ENCODE measurements at regions not wholly inside any gene's neighbourhood (a gene's known extent, or its start where the extent isn't known, plus 50 kb on each side); places are given as distances from the start of the nearest gene placed in this dataset.

DNA sequence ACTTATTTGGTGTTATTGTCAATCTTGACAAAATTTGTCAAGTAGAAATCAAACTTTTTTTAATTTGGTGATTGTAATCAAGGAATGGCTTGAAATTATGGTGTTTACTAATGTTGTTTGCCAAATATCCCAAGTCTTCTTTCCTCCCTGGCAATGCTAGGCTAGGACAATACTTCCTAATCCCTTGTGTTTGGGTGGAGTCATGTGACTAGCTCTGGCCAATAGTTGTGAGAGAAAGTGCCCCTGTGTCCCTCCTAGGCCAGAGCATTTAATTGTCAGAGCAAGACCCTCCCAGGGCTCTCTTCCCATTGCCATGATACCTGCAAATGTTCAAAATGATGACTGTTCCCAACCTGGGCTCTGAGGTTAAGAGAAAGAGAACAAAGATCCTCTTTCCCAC is 132.7 kb downstream of the ANXA2 start:
- Mint-ChIP-seq H3K27me3 (ENCODE audit: unreplicated experiment) (no peaks in the 10 kb centered on the region), H3K36me3 (ENCODE audit: unreplicated experiment) (no peaks in the 10 kb centered on the region), H3K27ac (ENCODE audit: unreplicated experiment) (no peak overlapping the region), H3K4me1 (ENCODE audit: low read depth, unreplicated experiment) (no peaks in the 10 kb centered on the region), H3K9me3 (ENCODE audit: unreplicated experiment) (no peaks in the 10 kb centered on the region), H3K4me3 (ENCODE audit: unreplicated experiment) (no peak overlapping the region)
- DNase-seq, result no peak
- TF ChIP-seq, protein P1, sequence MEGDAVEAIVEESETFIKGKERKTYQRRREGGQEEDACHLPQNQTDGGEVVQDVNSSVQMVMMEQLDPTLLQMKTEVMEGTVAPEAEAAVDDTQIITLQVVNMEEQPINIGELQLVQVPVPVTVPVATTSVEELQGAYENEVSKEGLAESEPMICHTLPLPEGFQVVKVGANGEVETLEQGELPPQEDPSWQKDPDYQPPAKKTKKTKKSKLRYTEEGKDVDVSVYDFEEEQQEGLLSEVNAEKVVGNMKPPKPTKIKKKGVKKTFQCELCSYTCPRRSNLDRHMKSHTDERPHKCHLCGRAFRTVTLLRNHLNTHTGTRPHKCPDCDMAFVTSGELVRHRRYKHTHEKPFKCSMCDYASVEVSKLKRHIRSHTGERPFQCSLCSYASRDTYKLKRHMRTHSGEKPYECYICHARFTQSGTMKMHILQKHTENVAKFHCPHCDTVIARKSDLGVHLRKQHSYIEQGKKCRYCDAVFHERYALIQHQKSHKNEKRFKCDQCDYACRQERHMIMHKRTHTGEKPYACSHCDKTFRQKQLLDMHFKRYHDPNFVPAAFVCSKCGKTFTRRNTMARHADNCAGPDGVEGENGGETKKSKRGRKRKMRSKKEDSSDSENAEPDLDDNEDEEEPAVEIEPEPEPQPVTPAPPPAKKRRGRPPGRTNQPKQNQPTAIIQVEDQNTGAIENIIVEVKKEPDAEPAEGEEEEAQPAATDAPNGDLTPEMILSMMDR (IDR thresholded peaks at IDR 0.05; ENCODE audit: partially characterized antibody, unreplicated experiment), result no peak

GRCh38 chr15:60272623-60273022 is 125.2 kb downstream of the ANXA2 start:
- Mint-ChIP-seq H3K9me3 (ENCODE audit: unreplicated experiment) (peaks cover 2% of the 10 kb centered on the region), H3K27ac (ENCODE audit: unreplicated experiment) (no peak overlapping the region), H3K4me3 (ENCODE audit: unreplicated experiment) (no peak overlapping the region), H3K36me3 (ENCODE audit: unreplicated experiment) (peaks cover 12% of the 10 kb centered on the region), H3K27me3 (ENCODE audit: unreplicated experiment) (peaks cover 3% of the 10 kb centered on the region), H3K4me1 (ENCODE audit: low read depth, unreplicated experiment) (no peaks in the 10 kb centered on the region)
- TF ChIP-seq, protein P1 (IDR thresholded peaks at IDR 0.05; ENCODE audit: partially characterized antibody, unreplicated experiment), result no peak
- no peak for DNase-seq

GRCh38 chr15:60275624-60276023 is 122.2 kb downstream of the ANXA2 start:
- H3K36me3 Mint-ChIP-seq (ENCODE audit: unreplicated experiment), result peaks cover 12% of the 10 kb centered on the region
- no peak for DNase-seq
- TF ChIP-seq, protein P1 (IDR thresholded peaks at IDR 0.05; ENCODE audit: partially characterized antibody, unreplicated experiment), result no peak
- H3K27me3 Mint-ChIP-seq (ENCODE audit: unreplicated experiment), result peaks cover 3% of the 10 kb centered on the region
- no peaks in the 10 kb centered on the region for H3K4me1 Mint-ChIP-seq (ENCODE audit: low read depth, unreplicated experiment)
- peaks cover 4% of the 10 kb centered on the region for H3K9me3 Mint-ChIP-seq (ENCODE audit: unreplicated experiment)
- H3K27ac Mint-ChIP-seq (ENCODE audit: unreplicated experiment), result no peak overlapping the region
- no peak overlapping the region for H3K4me3 Mint-ChIP-seq (ENCODE audit: unreplicated experiment)

DNA sequence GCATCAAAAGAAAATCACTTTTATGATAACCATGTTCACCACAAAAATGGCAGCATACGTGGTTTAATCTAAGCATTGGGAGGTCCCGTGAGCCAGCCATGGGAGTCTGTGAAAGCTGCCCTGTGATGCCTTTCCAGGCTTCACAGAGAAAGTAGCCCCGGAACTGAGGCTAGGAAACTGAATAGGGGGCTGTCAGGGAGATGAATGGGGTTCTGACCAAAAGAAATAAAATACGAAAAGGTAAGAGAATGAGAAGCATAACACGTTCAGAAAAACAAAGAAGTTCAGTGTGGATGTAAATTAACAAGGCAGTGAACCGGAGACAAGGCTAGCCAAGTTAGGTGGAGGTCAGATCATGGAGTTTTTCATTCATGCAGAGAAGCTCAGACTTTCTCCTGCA is 118.9 kb downstream of the ANXA2 start:
- H3K27me3 Mint-ChIP-seq (ENCODE audit: unreplicated experiment), result no peaks in the 10 kb centered on the region
- no peaks in the 10 kb centered on the region for H3K4me1 Mint-ChIP-seq (ENCODE audit: low read depth, unreplicated experiment)

GRCh38 chr15:60280259-60280658 is 117.5 kb downstream of the ANXA2 start:
- Mint-ChIP-seq H3K36me3 (ENCODE audit: unreplicated experiment) (peaks cover 6% of the 10 kb centered on the region), H3K9me3 (ENCODE audit: unreplicated experiment) (peaks cover 4% of the 10 kb centered on the region), H3K27me3 (ENCODE audit: unreplicated experiment) (no peaks in the 10 kb centered on the region), H3K27ac (ENCODE audit: unreplicated experiment) (no peak overlapping the region), H3K4me3 (ENCODE audit: unreplicated experiment) (no peak overlapping the region), H3K4me1 (ENCODE audit: low read depth, unreplicated experiment) (no peaks in the 10 kb centered on the region)
- no peak for DNase-seq
- TF ChIP-seq, protein P1 (IDR thresholded peaks at IDR 0.05; ENCODE audit: partially characterized antibody, unreplicated experiment), result no peak

More for the DNA sequence above, 118.9 kb downstream of the ANXA2 start:
- H3K36me3 Mint-ChIP-seq (ENCODE audit: unreplicated experiment), result peaks cover 12% of the 10 kb centered on the region
- peaks cover 4% of the 10 kb centered on the region for H3K9me3 Mint-ChIP-seq (ENCODE audit: unreplicated experiment)
- no peak for DNase-seq
- TF ChIP-seq, protein P1 (IDR thresholded peaks at IDR 0.05; ENCODE audit: partially characterized antibody, unreplicated experiment), result no peak
- no peak overlapping the region for H3K4me3 Mint-ChIP-seq (ENCODE audit: unreplicated experiment)
- no peak overlapping the region for H3K27ac Mint-ChIP-seq (ENCODE audit: unreplicated experiment)

All from glutamatergic neuron (in vitro differentiated cells).